KMS-11 (cell line): ENCODE measurements at regions not wholly inside any gene's neighbourhood (a gene's known extent, or its start where the extent isn't known, plus 50 kb on each side); places are given as distances from the start of the nearest gene placed in this dataset.
A peak's percentile ranks its signal among the peaks of the same experiment; 100 is the strongest.

Experiments used
- H2AFZ ChIP-seq: fragments of 200-600 bp; sonication (generic); 2 replicates; pipeline ENCODE4 v1.6.1; 2016; ENCODE audit warnings: antibody characterized with exemption, mixed run types, low read depth
- H3K27ac ChIP-seq: fragments of 200-600 bp; sonication (generic); 2 replicates; pipeline ENCODE4 v1.6.1; 2016; ENCODE audit warnings: mild to moderate bottlenecking, mixed run types
- H3K27me3 ChIP-seq: fragments of 200-600 bp; sonication (generic); 2 replicates; pipeline ENCODE4 v1.6.1; 2017; ENCODE audit warnings: mild to moderate bottlenecking, low read depth, mixed run types, moderate library complexity; ENCODE audit not compliant: insufficient read depth
- H3K36me3 ChIP-seq: fragments of 200-600 bp; sonication (generic); 2 replicates; pipeline ENCODE4 v1.6.1; 2017; ENCODE audit warnings: mild to moderate bottlenecking, mixed run types; ENCODE audit not compliant: insufficient read depth
- H3K4me1 ChIP-seq: fragments of 200-600 bp; sonication (generic); 2 replicates; pipeline ENCODE4 v1.6.1; 2016; ENCODE audit warnings: mild to moderate bottlenecking, low read depth, mixed run types; ENCODE audit not compliant: poor library complexity, severe bottlenecking
- H3K4me2 ChIP-seq: fragments of 200-600 bp; sonication (generic); 2 replicates; pipeline ENCODE4 v1.7.0; 2016; ENCODE audit warnings: mild to moderate bottlenecking, mixed run types
- H3K4me3 ChIP-seq: fragments of 200-600 bp; sonication (generic); IDR thresholded peaks from 2 replicates; pipeline ENCODE4 v1.6.1; 2017; ENCODE audit warnings: low read depth, low read length, mixed read lengths; ENCODE audit not compliant: insufficient read depth
- H3K79me2 ChIP-seq: fragments of 200-600 bp; sonication (generic); 2 replicates; pipeline ENCODE4 v1.6.1; 2016; ENCODE audit warnings: low read depth, mixed run types; ENCODE audit not compliant: insufficient read depth
- H3K9ac ChIP-seq: fragments of 200-600 bp; sonication (generic); 2 replicates; pipeline ENCODE4 v1.6.1; 2016; ENCODE audit warnings: mild to moderate bottlenecking, mixed run types
- H4K20me1 ChIP-seq: fragments of 200-600 bp; sonication (generic); 2 replicates; pipeline ENCODE4 v1.6.1; 2016; ENCODE audit warnings: mild to moderate bottlenecking, mixed run types; ENCODE audit not compliant: insufficient read depth
- CTCF ChIP-seq: fragments of 200-600 bp; sonication (generic); conservative IDR thresholded peaks from 2 replicates; pipeline ENCODE4 v1.6.1; 2017; ENCODE audit warnings: low read depth, mild to moderate bottlenecking, antibody characterized with exemption, low read length, moderate library complexity, mixed read lengths

- Histone ChIP-seq H3K4me2 (no peak overlapping the region), H3K36me3 (no peaks in the 10 kb centered on the region), H3K27me3 (no peaks in the 10 kb centered on the region), H3K4me1 (no peaks in the 10 kb centered on the region), H3K9ac (no peak overlapping the region), H2AFZ (no peak overlapping the region), H4K20me1 (no peaks in the 10 kb centered on the region), H3K79me2 (no peaks in the 10 kb centered on the region), H3K27ac (no peak overlapping the region), H3K4me3 (no peak overlapping the region)
- no peak for TF ChIP-seq CTCF
Measured at GRCh38 chr22:22428222-22429098, 80.1 kb downstream of the ZNF280B start.

- Histone ChIP-seq H3K27ac (no peak overlapping the region), H3K36me3 (no peaks in the 10 kb centered on the region), H3K79me2 (no peaks in the 10 kb centered on the region), H3K27me3 (no peaks in the 10 kb centered on the region), H3K4me1 (no peaks in the 10 kb centered on the region), H2AFZ (no peak overlapping the region), H3K4me2 (no peak overlapping the region), H3K4me3 (no peak overlapping the region), H3K9ac (no peak overlapping the region), H4K20me1 (no peaks in the 10 kb centered on the region)
- no peak for TF ChIP-seq CTCF
Measured at GRCh38 chr22:22429369-22430108, 79.0 kb downstream of the ZNF280B start.

- H3K4me1 ChIP-seq, result no peaks in the 10 kb centered on the region
- H3K27ac ChIP-seq, result no peak overlapping the region
- no peak overlapping the region for H2AFZ ChIP-seq
- H3K4me3 ChIP-seq, result no peak overlapping the region
- no peak overlapping the region for H3K4me2 ChIP-seq
- no peaks in the 10 kb centered on the region for H3K79me2 ChIP-seq
- no peak overlapping the region for H3K9ac ChIP-seq
- no peaks in the 10 kb centered on the region for H3K36me3 ChIP-seq
- TF ChIP-seq CTCF, result no peak
- H3K27me3 ChIP-seq, result no peaks in the 10 kb centered on the region
- no peaks in the 10 kb centered on the region for H4K20me1 ChIP-seq
Measured at GRCh38 chr22:22430111-22430820, 78.3 kb downstream of the ZNF280B start.

GRCh38 chr22:22431271-22432220 lies 77.0 kb downstream of the ZNF280B start:
- Histone ChIP-seq H3K27me3 (no peaks in the 10 kb centered on the region), H3K9ac (no peak overlapping the region), H3K79me2 (no peaks in the 10 kb centered on the region), H3K4me2 (no peak overlapping the region), H4K20me1 (no peaks in the 10 kb centered on the region), H3K27ac (no peak overlapping the region), H3K4me1 (no peaks in the 10 kb centered on the region), H3K4me3 (no peak overlapping the region), H2AFZ (peak overlapping the region; percentile 30; the same call in 1 of the 2 replicates), H3K36me3 (no peaks in the 10 kb centered on the region)
- peak; percentile 75 for TF ChIP-seq CTCF
